ENCODE measurements at regions not wholly inside any gene's neighbourhood (a gene's known extent, or its start where the extent isn't known, plus 50 kb on each side); places are given as distances from the start of the nearest gene placed in this dataset.
A peak's percentile ranks its signal among the peaks of the same experiment; 100 is the strongest.

DNA sequence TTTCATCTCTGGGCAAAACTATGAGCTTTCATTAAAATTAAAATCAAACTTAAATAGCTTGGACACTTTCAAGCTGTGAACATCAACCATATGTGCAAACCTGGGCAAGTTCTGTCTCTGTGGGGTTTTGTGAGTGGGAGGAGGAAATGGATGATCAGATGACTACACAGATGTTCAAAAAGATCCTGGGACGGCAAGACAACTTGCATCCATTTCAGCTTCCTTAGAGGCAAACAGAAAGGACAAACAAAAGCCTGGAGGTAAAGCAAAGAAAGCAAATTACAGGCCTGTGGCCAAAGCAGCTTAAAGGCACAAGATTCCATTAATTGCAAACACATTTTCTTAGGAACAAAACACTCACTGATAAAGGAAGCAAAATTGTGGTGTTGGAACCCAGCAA, 222.2 kb downstream of the NEBL start:
- Histone ChIP-seq H2BK15ac (ENCODE audit: low read length) (no peak overlapping the region), H4K5ac (ENCODE audit: insufficient read length, low read depth, low read length) (no peak overlapping the region), H3K4me1 (replicated peaks in 1 of 4; ENCODE audit: control insufficient read depth in 3 of 4, insufficient read depth in 4 of 4, low read length in 3 of 4) (no peaks in the 10 kb centered on the region), H2AK5ac (ENCODE audit: low read depth, low read length) (no peak overlapping the region), H3K9ac (replicated peaks in 1 of 4; ENCODE audit: extremely low read depth in 1 of 4, low read depth in 3 of 4, low read length in 3 of 4) (no peak overlapping the region), H3K23me2 (ENCODE audit: low read depth, low read length) (no peaks in the 10 kb centered on the region), H3K27ac (ENCODE audit: low read depth, low read length) (no peak overlapping the region), H3K4me2 (ENCODE audit: insufficient read depth in 1 of 2, low read depth in 2 of 2, low read length in 2 of 2) (no peak overlapping the region), H3K56ac (replicated peaks; ENCODE audit: insufficient read length, low read depth, low read length) (no peak overlapping the region), H4K91ac (replicated peaks; ENCODE audit: insufficient read length, low read length) (no peak overlapping the region), H2BK12ac (ENCODE audit: low read depth, low read length) (no peak overlapping the region), H2BK20ac (ENCODE audit: low read length) (no peak overlapping the region), H2AFZ (ENCODE audit: low read length) (peak overlapping the region; percentile 68; the same call in 1 of the 2 replicates), H3K79me1 (ENCODE audit: low read depth, low read length) (no peaks in the 10 kb centered on the region), H4K20me1 (replicated peaks in 1 of 2; ENCODE audit: control insufficient read depth in 1 of 2, insufficient read depth in 2 of 2, low read length in 2 of 2) (no peaks in the 10 kb centered on the region), H3K14ac (ENCODE audit: insufficient read length) (no peak overlapping the region), H4K8ac (ENCODE audit: extremely low read depth, insufficient read depth, low read length) (no peak overlapping the region), H3K27me3 (replicated peaks in 1 of 4; ENCODE audit: control insufficient read depth in 3 of 4, extremely low read depth in 1 of 4, insufficient read depth in 3 of 4, low read length in 3 of 4) (no peaks in the 10 kb centered on the region), H3K23ac (ENCODE audit: insufficient read length) (no peak overlapping the region), H2BK5ac (ENCODE audit: low read depth, low read length) (no peak overlapping the region), H3K18ac (ENCODE audit: extremely low read depth, low read length) (no peak overlapping the region), H2BK120ac (replicated peaks; ENCODE audit: low read depth, low read length) (no peak overlapping the region), H3K79me2 (ENCODE audit: control insufficient read depth in 1 of 2, insufficient read depth in 2 of 2, low read length in 2 of 2) (no peaks in the 10 kb centered on the region), H3K4ac (replicated peaks; ENCODE audit: insufficient read length, low read depth, low read length) (no peak overlapping the region), H3K4me3 (ENCODE audit: extremely low read depth in 1 of 4, insufficient read depth in 2 of 4, low read depth in 3 of 4, low read length in 4 of 4) (no peak overlapping the region), H3K36me3 (ENCODE audit: control insufficient read depth in 2 of 4, insufficient read depth in 4 of 4, low read length in 3 of 4) (no peaks in the 10 kb centered on the region), H3K9me3 (ENCODE audit: insufficient read depth in 2 of 2, low read depth in 1 of 2, low read length in 1 of 2) (no peaks in the 10 kb centered on the region)
- 76% methylated on average over 1 of the region's 1 CpG; no CpG with 5 or more reads in 1 of the 2 experiments for WGBS, 2 experiments (ENCODE audit: extremely low coverage in 1 of 2, insufficient coverage in 1 of 2, insufficient read length in 1 of 2, insufficient replicate concordance in 2 of 2, low coverage in 1 of 2, low lambda C conversion rate in 2 of 2, missing lambda C conversion rate in 1 of 2)
- FAIRE-seq: no peak
- CTCF ChIA-PET (ENCODE audit: partially characterized antibody): interaction anchor here (1.4 kb wide), 1 partner anchor 93 kb away, joined by 3 read pairs; no protein-coding TSS in a partner anchor
- POLR2A ChIA-PET (ENCODE audit: partially characterized antibody): no interaction called here
- no peak for DNase-seq (ENCODE audit: low read depth in 1 of 2, low spot score in 2 of 2)
- TF ChIP-seq NRF1 (IDR thresholded peaks at IDR 0.05; ENCODE audit: low read depth, low read length) (no peak), TBP (IDR thresholded peaks at IDR 0.05; ENCODE audit: low read depth, low read length) (no peak), EGR1 (IDR thresholded peaks at IDR 0.05; ENCODE audit: borderline replicate concordance, low read depth, low read length) (no peak), RAD21 (IDR thresholded peaks at IDR 0.05 in 1 of 2, conservative IDR thresholded peaks at IDR 0.05 in 1 of 2; ENCODE audit: low read depth in 2 of 2, low read length in 2 of 2) (no peak), CEBPB (IDR thresholded peaks at IDR 0.05; ENCODE audit: low read depth, low read length) (no peak), JUND (IDR thresholded peaks at IDR 0.05; ENCODE audit: low read length) (no peak), SAP30 (IDR thresholded peaks at IDR 0.05; ENCODE audit: insufficient read depth, insufficient replicate concordance, low read length) (no peak)
- TF ChIP-seq, protein P1, sequence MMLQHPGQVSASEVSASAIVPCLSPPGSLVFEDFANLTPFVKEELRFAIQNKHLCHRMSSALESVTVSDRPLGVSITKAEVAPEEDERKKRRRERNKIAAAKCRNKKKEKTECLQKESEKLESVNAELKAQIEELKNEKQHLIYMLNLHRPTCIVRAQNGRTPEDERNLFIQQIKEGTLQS (IDR thresholded peaks at IDR 0.05; ENCODE audit: insufficient read depth, low read depth, low read length): no peak

Measured in H1 (cell line).